H9 (cell line): ENCODE measurements at regions not wholly inside any gene's neighbourhood (a gene's known extent, or its start where the extent isn't known, plus 50 kb on each side); places are given as distances from the start of the nearest gene placed in this dataset.

Source experiments
- DNase-seq: peaks from one replicate; pipeline ENCODE4 v3.0.0-alpha.2; 2017
- H2AFZ ChIP-seq: one replicate; pipeline ENCODE4 v1.6.1; 2013; ENCODE audit warnings: mild to moderate bottlenecking, low read length, control low read depth, moderate library complexity
- H2AK5ac ChIP-seq: 2 replicates; pipeline ENCODE4 v1.6.1; 2013; ENCODE audit warnings: low read length, control low read depth, mixed read lengths; ENCODE audit not compliant: insufficient read length
- H2BK120ac ChIP-seq: one replicate; pipeline ENCODE4 v1.6.1; 2013; ENCODE audit warnings: low read depth, mild to moderate bottlenecking, low read length, control low read depth, inconsistent platforms; ENCODE audit not compliant: poor library complexity, severe bottlenecking
- H2BK12ac ChIP-seq: 2 replicates; pipeline ENCODE4 v1.6.1; 2013; ENCODE audit warnings: low read length, control low read depth, mixed read lengths, low read depth; ENCODE audit not compliant: insufficient read length
- H2BK15ac ChIP-seq: 2 replicates; pipeline ENCODE4 v1.6.1; 2013; ENCODE audit warnings: low read depth, low read length, control low read depth
- H2BK20ac ChIP-seq: one replicate; pipeline ENCODE4 v1.6.1; 2013; ENCODE audit warnings: low read depth, mild to moderate bottlenecking, low read length, control low read depth, inconsistent platforms; ENCODE audit not compliant: poor library complexity, severe bottlenecking
- H2BK5ac ChIP-seq: 2 replicates; pipeline ENCODE4 v1.6.1; 2013; ENCODE audit warnings: low read length, control low read depth, mixed read lengths; ENCODE audit not compliant: insufficient read length
- H3K14ac ChIP-seq: 2 replicates; pipeline ENCODE4 v1.6.1; 2013; ENCODE audit warnings: low read length, control low read depth; ENCODE audit not compliant: insufficient read depth
- H3K18ac ChIP-seq: 2 replicates; pipeline ENCODE4 v1.6.1; 2013; ENCODE audit warnings: low read depth, mild to moderate bottlenecking, mixed read lengths, low read length, control low read depth; ENCODE audit not compliant: insufficient read length
- H3K23ac ChIP-seq: 2 replicates; pipeline ENCODE4 v1.6.1; 2013; ENCODE audit warnings: low read length, control low read depth, mixed read lengths, low read depth; ENCODE audit not compliant: insufficient read length
- H3K23me2 ChIP-seq: 2 replicates; pipeline ENCODE4 v1.6.1; 2013; ENCODE audit warnings: low read depth, mild to moderate bottlenecking, mixed read lengths, low read length, control low read depth; ENCODE audit not compliant: insufficient read length, poor library complexity, severe bottlenecking
- H3K27ac ChIP-seq: 2 replicates; pipeline ENCODE4 v1.5.1; 2013; ENCODE audit warnings: low read length, control low read depth, mixed read lengths, low read depth; ENCODE audit not compliant: insufficient read length
- H3K27me3 ChIP-seq: 2 replicates; pipeline ENCODE4 v1.6.1; 2013; ENCODE audit warnings: low read length, control low read depth, inconsistent platforms; ENCODE audit not compliant: insufficient read depth
- H3K4ac ChIP-seq: 2 replicates; pipeline ENCODE4 v1.6.1; 2013; ENCODE audit warnings: low read depth, mild to moderate bottlenecking, control low read depth, inconsistent platforms, low read length, moderate library complexity
- H3K4me1 ChIP-seq: 2 replicates; pipeline ENCODE4 v1.6.1; 2013; ENCODE audit warnings: low read length, control low read depth, inconsistent platforms; ENCODE audit not compliant: insufficient read depth
- H3K4me2 ChIP-seq: 2 replicates; pipeline ENCODE4 v1.6.1; 2013; ENCODE audit warnings: low read length, control low read depth, mixed read lengths; ENCODE audit not compliant: insufficient read length, insufficient read depth
- H3K56ac ChIP-seq: 2 replicates; pipeline ENCODE4 v1.6.1; 2013; ENCODE audit warnings: low read depth, mild to moderate bottlenecking, mixed read lengths, low read length, control low read depth; ENCODE audit not compliant: insufficient read length
- H3K79me1 ChIP-seq: 2 replicates; pipeline ENCODE4 v1.6.1; 2013; ENCODE audit warnings: low read depth, mild to moderate bottlenecking, moderate library complexity, low read length, control low read depth, inconsistent platforms; ENCODE audit not compliant: insufficient read depth, poor library complexity, severe bottlenecking
- H3K79me2 ChIP-seq: 2 replicates; pipeline ENCODE4 v1.6.1; 2013; ENCODE audit warnings: low read length, control low read depth, inconsistent platforms; ENCODE audit not compliant: insufficient read depth
- H3K9ac ChIP-seq: 2 replicates; pipeline ENCODE4 v1.6.1; 2013; ENCODE audit warnings: low read length, control low read depth, mixed read lengths; ENCODE audit not compliant: insufficient read length; ENCODE audit errors: extremely low read depth
- H3K9me3 ChIP-seq: one replicate; pipeline ENCODE4 v1.6.1; 2013; ENCODE audit warnings: low read depth, low read length, inconsistent platforms; ENCODE audit not compliant: control insufficient read depth
- H3T11ph ChIP-seq: one replicate; pipeline ENCODE4 v1.6.1; 2013; ENCODE audit warnings: mild to moderate bottlenecking, low read length, control low read depth, inconsistent platforms
- H4K20me1 ChIP-seq: one replicate; pipeline ENCODE4 v1.6.1; 2013; ENCODE audit not compliant: control insufficient read depth, insufficient read length, insufficient read depth
- H4K5ac ChIP-seq: 2 replicates; pipeline ENCODE4 v1.6.1; 2013; ENCODE audit warnings: low read depth, mild to moderate bottlenecking, mixed read lengths, low read length, control low read depth; ENCODE audit not compliant: insufficient read length
- H4K8ac ChIP-seq: replicated peaks from 2 replicates; pipeline ENCODE4 v1.6.1; 2013; ENCODE audit warnings: low read length, control low read depth, mixed read lengths, low read depth; ENCODE audit not compliant: insufficient read length
- H4K91ac ChIP-seq: 2 replicates; pipeline ENCODE4 v1.6.1; 2013; ENCODE audit warnings: low read depth, mild to moderate bottlenecking, moderate library complexity, mixed read lengths, low read length, control low read depth; ENCODE audit not compliant: insufficient read length
- H3K27ac Mint-ChIP-seq, 3 experiments: 2 replicates in 2 of 3; 3 replicates in 1 of 3; pipeline ENCODE4 v1.8.0; 2020 to 2021; ENCODE audit warnings: mixed read lengths in 3 of 3, mild to moderate bottlenecking in 1 of 3, moderate library complexity in 1 of 3
- H3K27me3 Mint-ChIP-seq: 2 replicates; pipeline ENCODE4 v1.8.0; 2021; ENCODE audit warnings: low read depth, mild to moderate bottlenecking, moderate library complexity, mixed read lengths
- H3K36me3 Mint-ChIP-seq, 3 experiments: 2 replicates in 2 of 3; 3 replicates in 1 of 3; pipeline ENCODE4 v1.8.0; 2020 to 2021; ENCODE audit warnings: low read depth in 3 of 3, mixed read lengths in 3 of 3; ENCODE audit not compliant: insufficient read depth in 1 of 3
- H3K4me1 Mint-ChIP-seq, 2 experiments: 2 replicates each; pipeline ENCODE4 v1.8.0; 2020; ENCODE audit warnings: mixed read lengths in 2 of 2
- H3K4me3 Mint-ChIP-seq, 2 experiments: 2 replicates in 1 of 2; 3 replicates in 1 of 2; pipeline ENCODE4 v1.8.0; 2020 to 2021; ENCODE audit warnings: mild to moderate bottlenecking in 2 of 2, mixed read lengths in 2 of 2, moderate library complexity in 1 of 2
- H3K9me3 Mint-ChIP-seq, 2 experiments: 2 replicates in 1 of 2; 3 replicates in 1 of 2; pipeline ENCODE4 v1.8.0; 2020; ENCODE audit warnings: mild to moderate bottlenecking in 2 of 2, mixed read lengths in 2 of 2, moderate library complexity in 1 of 2
- CTCF ChIP-seq: fragments of 200-600 bp; sonication (generic); conservative IDR thresholded peaks from 3 replicates; pipeline ENCODE4 v1.8.0; 2021; ENCODE audit warnings: antibody characterized with exemption, mild to moderate bottlenecking

GRCh38 chr4:107275225-107275624 is 239.1 kb upstream of the DKK2 start:
- no peak overlapping the region for H2BK12ac ChIP-seq
- no peak overlapping the region for H3K14ac ChIP-seq
- peaks cover 0 to 7% of the 10 kb centered on the region in 2 experiments; a peak in 2 of 4 replicates for H3K4me1 Mint-ChIP-seq
- H2BK20ac ChIP-seq = no peak overlapping the region
- H3K27ac ChIP-seq = no peak overlapping the region
- no peak overlapping the region for H2AFZ ChIP-seq
- H3K9me3 Mint-ChIP-seq = no peaks in the 10 kb centered on the region
- H3K4me3 Mint-ChIP-seq = no peak overlapping the region
- no peak overlapping the region for H2BK15ac ChIP-seq
- H3K23ac ChIP-seq = no peak overlapping the region
- H2BK120ac ChIP-seq = no peak overlapping the region
- no peaks in the 10 kb centered on the region for H3K27me3 ChIP-seq
- H3K18ac ChIP-seq = no peak overlapping the region
- H3K56ac ChIP-seq = no peak overlapping the region
- H3K4ac ChIP-seq = no peak overlapping the region
- no peak for DNase-seq
- no peak overlapping the region for H2AK5ac ChIP-seq
- no peaks in the 10 kb centered on the region for H3K79me1 ChIP-seq
- no peaks in the 10 kb centered on the region for H3K79me2 ChIP-seq
- no peaks in the 10 kb centered on the region for H3K9me3 ChIP-seq
- TF ChIP-seq CTCF = no peak
- H3K23me2 ChIP-seq = no peaks in the 10 kb centered on the region
- H3K4me1 ChIP-seq = no peaks in the 10 kb centered on the region
- H4K8ac ChIP-seq = no peak overlapping the region
- H2BK5ac ChIP-seq = no peak overlapping the region
- H3K27me3 Mint-ChIP-seq = no peaks in the 10 kb centered on the region; the same call in 1 of the 2 replicates
- no peak overlapping the region for H4K91ac ChIP-seq
- H4K20me1 ChIP-seq = no peaks in the 10 kb centered on the region
- no peak overlapping the region for H3K9ac ChIP-seq
- H3T11ph ChIP-seq = no peak overlapping the region
- no peaks in the 10 kb centered on the region for H3K36me3 Mint-ChIP-seq
- no peak overlapping the region for H4K5ac ChIP-seq
- no peak overlapping the region for H3K4me2 ChIP-seq
- H3K27ac Mint-ChIP-seq = no peak overlapping the region
